Osteoblast (primary cell): ENCODE measurements at regions not wholly inside any gene's neighbourhood (a gene's known extent, or its start where the extent isn't known, plus 50 kb on each side); places are given as distances from the start of the nearest gene placed in this dataset.

Experiments used
- DNase-seq: peaks from one replicate; pipeline ENCODE4 v3.0.0; 2011; ENCODE audit warnings: low spot score, mixed read lengths; ENCODE audit not compliant: insufficient read length; ENCODE audit errors: missing footprints
- H2AFZ ChIP-seq: 2 replicates; pipeline ENCODE4 v1.6.0; 2011; ENCODE audit warnings: mild to moderate bottlenecking, low read length
- H3K27ac ChIP-seq: 2 replicates; pipeline ENCODE4 v1.5.1; 2011; ENCODE audit warnings: mild to moderate bottlenecking, low read depth, low read length, moderate library complexity
- H3K27me3 ChIP-seq: 2 replicates; pipeline ENCODE4 v1.6.0; 2012; ENCODE audit warnings: mild to moderate bottlenecking, control low read depth, inconsistent platforms, low read length, moderate library complexity; ENCODE audit not compliant: insufficient read depth
- H3K36me3 ChIP-seq: 2 replicates; pipeline ENCODE4 v1.5.1; 2011; ENCODE audit warnings: mild to moderate bottlenecking, low read length, control low read depth, moderate library complexity; ENCODE audit not compliant: insufficient read depth
- H3K4me1 ChIP-seq: 2 replicates; pipeline ENCODE4 v1.5.1; 2011; ENCODE audit warnings: mild to moderate bottlenecking, low read length, control low read depth, moderate library complexity; ENCODE audit not compliant: insufficient read depth
- H3K4me2 ChIP-seq: 2 replicates; pipeline ENCODE4 v1.6.0; 2011; ENCODE audit warnings: mild to moderate bottlenecking, low read length; ENCODE audit not compliant: insufficient read depth
- H3K4me3 ChIP-seq: fragments of 200-600 bp; sonication (generic); 3 replicates; pipeline ENCODE4 v1.5.1; 2012; ENCODE audit warnings: mild to moderate bottlenecking, low read length, inconsistent platforms; ENCODE audit not compliant: insufficient read depth
- H3K79me2 ChIP-seq: 2 replicates; pipeline ENCODE4 v1.6.0; 2012; ENCODE audit warnings: mild to moderate bottlenecking, low read length, control low read depth, inconsistent platforms; ENCODE audit not compliant: insufficient read depth
- H3K9me3 ChIP-seq: 2 replicates; pipeline ENCODE4 v1.5.1; 2011; ENCODE audit warnings: low read depth, low read length, control low read depth
- H4K20me1 ChIP-seq: 2 replicates; pipeline ENCODE4 v1.6.0; 2012; ENCODE audit warnings: mild to moderate bottlenecking, low read length, control low read depth; ENCODE audit not compliant: insufficient read depth
- TF ChIP-seq, protein P1 (sequence below): IDR thresholded peaks from 2 replicates; pipeline ENCODE4 v1.5.1; 2011; ENCODE audit warnings: mild to moderate bottlenecking, low read depth, low read length, moderate library complexity; ENCODE audit errors: extremely low read depth

DNA sequence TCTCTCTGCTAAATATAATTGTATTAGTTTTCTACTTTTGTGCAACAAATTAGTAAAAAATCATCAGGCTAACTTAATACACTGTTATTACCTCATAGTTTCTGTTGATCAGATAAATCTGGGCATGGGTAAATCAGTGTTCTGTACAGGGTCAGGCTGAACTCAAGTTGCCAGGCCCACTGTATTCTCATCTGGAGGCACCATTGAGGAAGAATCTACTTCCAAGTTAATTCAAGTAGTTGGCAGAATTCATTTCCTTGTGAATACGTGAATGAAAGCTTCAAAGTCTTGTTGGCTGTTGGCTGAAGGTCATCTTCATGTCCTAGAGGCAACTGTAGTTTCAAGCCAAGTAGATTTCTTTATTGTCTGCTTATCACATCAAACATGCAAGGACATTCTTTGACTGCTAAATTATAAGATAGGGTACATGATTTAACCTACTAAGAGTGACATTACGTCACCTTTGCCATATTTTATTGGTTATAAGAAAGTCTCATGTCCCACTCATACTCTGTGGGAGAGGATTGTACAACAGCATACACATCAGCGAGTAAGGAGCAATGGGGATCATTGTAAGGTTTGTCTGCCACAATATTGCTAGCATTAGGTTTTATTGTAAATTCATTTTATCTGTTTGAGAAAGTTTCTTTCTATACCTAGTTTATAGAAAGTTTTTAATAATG, 1219.0 kb downstream of the ARAP2 start:
- Histone ChIP-seq H3K4me1 (no peaks in the 10 kb centered on the region), H3K27ac (no peak overlapping the region), H3K4me2 (no peak overlapping the region), H3K4me3 (no peak overlapping the region), H4K20me1 (no peaks in the 10 kb centered on the region), H3K36me3 (no peaks in the 10 kb centered on the region), H3K27me3 (no peaks in the 10 kb centered on the region), H2AFZ (no peak overlapping the region), H3K79me2 (no peaks in the 10 kb centered on the region), H3K9me3 (no peaks in the 10 kb centered on the region)
- no peak for DNase-seq
- TF ChIP-seq, protein P1, sequence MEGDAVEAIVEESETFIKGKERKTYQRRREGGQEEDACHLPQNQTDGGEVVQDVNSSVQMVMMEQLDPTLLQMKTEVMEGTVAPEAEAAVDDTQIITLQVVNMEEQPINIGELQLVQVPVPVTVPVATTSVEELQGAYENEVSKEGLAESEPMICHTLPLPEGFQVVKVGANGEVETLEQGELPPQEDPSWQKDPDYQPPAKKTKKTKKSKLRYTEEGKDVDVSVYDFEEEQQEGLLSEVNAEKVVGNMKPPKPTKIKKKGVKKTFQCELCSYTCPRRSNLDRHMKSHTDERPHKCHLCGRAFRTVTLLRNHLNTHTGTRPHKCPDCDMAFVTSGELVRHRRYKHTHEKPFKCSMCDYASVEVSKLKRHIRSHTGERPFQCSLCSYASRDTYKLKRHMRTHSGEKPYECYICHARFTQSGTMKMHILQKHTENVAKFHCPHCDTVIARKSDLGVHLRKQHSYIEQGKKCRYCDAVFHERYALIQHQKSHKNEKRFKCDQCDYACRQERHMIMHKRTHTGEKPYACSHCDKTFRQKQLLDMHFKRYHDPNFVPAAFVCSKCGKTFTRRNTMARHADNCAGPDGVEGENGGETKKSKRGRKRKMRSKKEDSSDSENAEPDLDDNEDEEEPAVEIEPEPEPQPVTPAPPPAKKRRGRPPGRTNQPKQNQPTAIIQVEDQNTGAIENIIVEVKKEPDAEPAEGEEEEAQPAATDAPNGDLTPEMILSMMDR, result no peak

DNA sequence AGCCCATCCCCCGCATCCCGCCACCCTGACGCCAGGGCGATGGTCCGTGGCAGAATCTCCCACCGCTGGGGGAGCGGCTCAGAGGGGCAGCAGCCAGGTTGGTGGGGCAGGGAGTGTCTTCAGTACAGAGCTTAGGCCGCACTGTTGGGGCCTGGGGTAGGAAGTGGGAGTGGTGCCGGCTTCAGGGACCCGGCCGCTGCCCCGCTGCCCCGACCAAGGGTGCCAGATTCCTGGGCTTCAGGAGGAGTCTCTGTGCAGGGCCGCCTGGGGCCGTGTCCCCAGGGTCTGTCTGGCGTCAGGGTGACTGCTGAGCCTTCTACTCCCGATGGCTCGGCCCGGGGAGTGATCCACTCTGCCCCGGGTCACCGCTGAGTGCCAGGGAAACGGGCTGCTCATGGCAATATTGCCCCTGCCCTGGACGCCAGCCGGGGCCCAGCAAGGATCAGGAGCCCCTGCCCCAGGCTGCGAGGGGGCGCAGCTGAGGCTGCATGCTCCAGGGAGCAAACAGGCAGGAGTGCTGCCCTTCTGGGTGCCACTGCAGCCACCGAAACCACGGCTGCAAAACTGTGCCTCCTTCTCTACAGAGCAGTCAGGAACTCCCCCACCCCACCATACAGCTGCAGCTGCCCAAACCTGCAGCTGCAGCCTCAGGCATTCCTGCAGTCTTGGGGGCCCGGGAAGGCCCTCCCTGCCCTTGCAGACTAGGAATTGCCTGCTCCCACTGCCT, 1206.1 kb downstream of the ARAP2 start:
- Histone ChIP-seq H2AFZ (no peak overlapping the region), H3K79me2 (no peaks in the 10 kb centered on the region), H3K4me2 (no peak overlapping the region), H4K20me1 (no peaks in the 10 kb centered on the region), H3K4me1 (no peaks in the 10 kb centered on the region), H3K36me3 (no peaks in the 10 kb centered on the region), H3K27me3 (no peaks in the 10 kb centered on the region), H3K9me3 (no peaks in the 10 kb centered on the region), H3K4me3 (no peak overlapping the region), H3K27ac (no peak overlapping the region)
- TF ChIP-seq, protein P1, result no peak
- DNase-seq, result no peak

DNA sequence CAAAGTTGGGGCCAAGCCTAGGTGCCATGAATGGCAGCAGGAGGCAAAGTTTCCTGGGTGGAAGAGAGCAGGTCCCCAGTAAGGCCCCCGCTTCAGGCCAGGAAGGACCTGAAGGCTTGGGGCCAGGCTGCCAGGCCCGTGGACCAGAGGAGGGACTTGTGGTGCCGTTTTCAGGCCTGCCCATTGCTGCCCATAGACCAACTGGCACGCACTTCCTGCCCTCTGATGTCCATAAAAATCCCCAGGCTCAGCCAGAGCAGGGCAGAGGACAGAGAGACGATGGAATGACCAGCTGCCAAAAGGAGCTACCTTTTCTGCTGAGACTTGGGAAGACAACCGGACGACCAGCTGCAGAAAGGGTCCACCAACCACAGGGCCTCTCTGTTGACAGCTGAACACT, 1205.5 kb downstream of the ARAP2 start:
- no peaks in the 10 kb centered on the region for H4K20me1 ChIP-seq
- H3K4me3 ChIP-seq, result no peak overlapping the region
- H3K4me1 ChIP-seq, result no peaks in the 10 kb centered on the region
- no peaks in the 10 kb centered on the region for H3K9me3 ChIP-seq
- H3K36me3 ChIP-seq, result no peaks in the 10 kb centered on the region
- no peaks in the 10 kb centered on the region for H3K79me2 ChIP-seq
- H2AFZ ChIP-seq, result no peak overlapping the region
- no peak overlapping the region for H3K4me2 ChIP-seq
- no peak overlapping the region for H3K27ac ChIP-seq
- TF ChIP-seq, protein P1, result no peak
- no peaks in the 10 kb centered on the region for H3K27me3 ChIP-seq
- no peak for DNase-seq

DNA sequence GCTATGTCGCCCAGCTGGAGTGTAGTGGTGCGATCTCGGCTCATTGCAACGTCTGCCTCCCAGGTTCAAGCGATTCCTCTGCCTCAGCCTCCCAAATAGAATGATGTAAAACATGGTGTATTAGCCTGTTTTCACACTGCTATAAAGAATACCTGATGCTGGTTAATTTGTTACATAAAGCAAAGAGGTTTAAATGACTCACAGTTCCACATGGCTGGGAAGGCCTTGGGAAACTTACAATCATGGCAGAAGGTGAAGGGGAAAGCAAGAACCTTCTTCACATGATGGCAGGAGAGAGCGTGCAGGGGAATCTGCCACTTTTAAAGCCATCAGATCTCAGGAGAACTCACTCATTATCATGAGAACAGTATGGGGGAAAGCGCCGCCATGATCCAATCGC, 1191.8 kb downstream of the ARAP2 start:
- H3K4me2 ChIP-seq, result no peak overlapping the region
- no peaks in the 10 kb centered on the region for H4K20me1 ChIP-seq
- no peak overlapping the region for H3K4me3 ChIP-seq
- peaks cover 2% of the 10 kb centered on the region for H3K9me3 ChIP-seq
- no peaks in the 10 kb centered on the region for H3K79me2 ChIP-seq
- H3K27me3 ChIP-seq, result no peaks in the 10 kb centered on the region
- H3K36me3 ChIP-seq, result no peaks in the 10 kb centered on the region
- no peak for DNase-seq
- TF ChIP-seq, protein P1, result no peak
- no peaks in the 10 kb centered on the region for H3K4me1 ChIP-seq
- H2AFZ ChIP-seq, result no peak overlapping the region
- no peak overlapping the region for H3K27ac ChIP-seq
